ENCODE measurements at regions not wholly inside any gene's neighbourhood (a gene's known extent, or its start where the extent isn't known, plus 50 kb on each side); places are given as distances from the start of the nearest gene placed in this dataset.

GRCh38 chr11:134741453-134742223 lies 329.6 kb upstream of the B3GAT1 start (continued):
- TF ChIP-seq EZH2phosphoT487 (IDR thresholded peaks at IDR 0.05; ENCODE audit: borderline replicate concordance) (no peak), SIN3A (IDR thresholded peaks at IDR 0.05; ENCODE audit: low read depth) (no peak), YY1 (IDR thresholded peaks at IDR 0.05; ENCODE audit: extremely low read depth, insufficient replicate concordance, low read depth, low read length) (no peak), SP1 (IDR thresholded peaks at IDR 0.05; ENCODE audit: low read depth) (no peak), CTCF (IDR thresholded peaks at IDR 0.05 in 2 of 3, conservative IDR thresholded peaks at IDR 0.05 in 1 of 3; ENCODE audit: borderline replicate concordance in 1 of 3, insufficient read depth in 1 of 3, low read depth in 2 of 3, low read length in 2 of 3) (no peak), EZH2 (IDR thresholded peaks at IDR 0.05) (no peak), SRF (IDR thresholded peaks at IDR 0.05; ENCODE audit: low read depth) (no peak), EGR1 (IDR thresholded peaks at IDR 0.05; ENCODE audit: low read depth) (no peak)

GRCh38 chr11:134740590-134741261 lies 328.7 kb upstream of the B3GAT1 start:
- intact Hi-C loops (cut with micrococcal nuclease): no loop called here
- Histone ChIP-seq H3K27ac (ENCODE audit: low read depth, low read length) (no peak overlapping the region), H3K9me3 (ENCODE audit: control insufficient read depth in 1 of 2, insufficient read depth in 1 of 2, low read depth in 1 of 2, low read length in 2 of 2) (no peaks in the 10 kb centered on the region), H3K36me3 (ENCODE audit: control insufficient read depth in 1 of 2, insufficient read depth in 2 of 2, low read length in 2 of 2) (no peaks in the 10 kb centered on the region), H3K9ac (ENCODE audit: low read length) (no peak overlapping the region), H2AFZ (ENCODE audit: low read depth, low read length, poor library complexity, severe bottlenecking) (no peak overlapping the region), H3K4me3 (replicated peaks in 1 of 2; ENCODE audit: low read depth in 1 of 2, low read length in 2 of 2) (no peak overlapping the region), H3K27me3 (ENCODE audit: insufficient read depth, low read length) (peaks cover 6% of the 10 kb centered on the region; the same call in 1 of the 2 replicates), H3K9me2 (ENCODE audit: insufficient read depth) (no peaks in the 10 kb centered on the region), H3K4me2 (ENCODE audit: low read length) (no peak overlapping the region), H4K20me1 (ENCODE audit: insufficient read depth) (no peaks in the 10 kb centered on the region), H3K79me2 (ENCODE audit: insufficient read depth, low read length) (no peaks in the 10 kb centered on the region), H3K4me1 (ENCODE audit: control insufficient read depth in 1 of 2, insufficient read depth in 2 of 2, low read length in 2 of 2) (no peaks in the 10 kb centered on the region)
- POLR2A ChIA-PET: no interaction called here
- no peak for DNase-seq (ENCODE audit: low read depth, low spot score)
- no TSS peak for BruUV-seq (replicated peaks)
- RAD21 ChIA-PET (ENCODE audit: low non-redundant PET in 1 of 2, low total read pairs in 2 of 2, uncharacterized antibody in 2 of 2, unreplicated experiment in 2 of 2): no interaction called here
- TF ChIP-seq RAD21 (IDR thresholded peaks at IDR 0.05; ENCODE audit: low read depth): no peak
- TF ChIP-seq CEBPB (IDR thresholded peaks at IDR 0.05; ENCODE audit: low read depth): no peak
- TF ChIP-seq SP1 (IDR thresholded peaks at IDR 0.05; ENCODE audit: low read depth): no peak
- TF ChIP-seq SIN3A (IDR thresholded peaks at IDR 0.05; ENCODE audit: low read depth): no peak
- no peak for ATAC-seq
- CTCF ChIA-PET: no interaction called here

Measured in HCT116 (cell line).